Glomerular endothelial cell (primary cell): ENCODE measurements at regions not wholly inside any gene's neighbourhood (a gene's known extent, or its start where the extent isn't known, plus 50 kb on each side); places are given as distances from the start of the nearest gene placed in this dataset.
"Not testable (repeated sequence)": the region's sequence is repeated elsewhere in the genome, so short reads cannot be mapped to it uniquely, and the experiment has no call there.

ENCODE experiments used
- DNase-seq: peaks from one replicate; pipeline ENCODE4 v3.0.0-alpha.2; 2011; ENCODE audit warnings: low read depth, low spot score; ENCODE audit errors: extremely low read depth

- no peak for DNase-seq
These were observed 1010.2 kb downstream of the DNAJB9 start for GRCh38 chr7:109579901-109580300.

GRCh38 chr7:109582211-109582610, 1012.5 kb downstream of the DNAJB9 start:
- DNase-seq, result no peak

GRCh38 chr7:109596948-109597347, 1027.3 kb downstream of the DNAJB9 start:
- DNase-seq, result not testable (repeated sequence)

- no peak for DNase-seq
These were observed 1042.0 kb downstream of the DNAJB9 start for GRCh38 chr7:109611656-109612055.

- DNase-seq, result no peak
These were observed 1046.9 kb downstream of the DNAJB9 start for GRCh38 chr7:109616551-109617069.

GRCh38 chr7:109622320-109622719, 1052.6 kb downstream of the DNAJB9 start:
- no peak for DNase-seq

- DNase-seq, result not testable (repeated sequence)
These were observed 1063.2 kb downstream of the DNAJB9 start for GRCh38 chr7:109632890-109633289.

- DNase-seq, result no peak
These were observed 1065.7 kb downstream of the DNAJB9 start for GRCh38 chr7:109635374-109635773.

GRCh38 chr7:109637428-109637990, 1067.8 kb downstream of the DNAJB9 start:
- no peak for DNase-seq

GRCh38 chr7:109638321-109638720, 1068.6 kb downstream of the DNAJB9 start:
- DNase-seq, result no peak

GRCh38 chr7:109639561-109639960, 1069.9 kb downstream of the DNAJB9 start:
- no peak for DNase-seq

GRCh38 chr7:109641445-109641844, 1071.8 kb downstream of the DNAJB9 start:
- DNase-seq, result no peak

GRCh38 chr7:109646124-109646523, 1076.5 kb downstream of the DNAJB9 start:
- DNase-seq, result no peak

GRCh38 chr7:109646594-109646993, 1076.9 kb downstream of the DNAJB9 start:
- DNase-seq, result not testable (repeated sequence)

- not testable (repeated sequence) for DNase-seq
These were observed 1077.6 kb downstream of the DNAJB9 start for GRCh38 chr7:109647263-109647662.

- no peak for DNase-seq
These were observed 1089.6 kb downstream of the DNAJB9 start for GRCh38 chr7:109659261-109659660.

GRCh38 chr7:109660401-109660800, 1090.7 kb downstream of the DNAJB9 start:
- no peak for DNase-seq

GRCh38 chr7:109663806-109664205, 1094.1 kb downstream of the DNAJB9 start:
- DNase-seq, result no peak

GRCh38 chr7:109687269-109687668, 1117.6 kb downstream of the DNAJB9 start:
- DNase-seq, result not testable (repeated sequence)

- DNase-seq, result not testable (repeated sequence)
These were observed 1122.9 kb downstream of the DNAJB9 start for GRCh38 chr7:109692613-109693012.

- no peak for DNase-seq
These were observed 1124.7 kb downstream of the DNAJB9 start for GRCh38 chr7:109694149-109695071.

- no peak for DNase-seq
These were observed 1125.7 kb downstream of the DNAJB9 start for GRCh38 chr7:109695419-109695818.
